Midbrain (tissue), 1 donor: ENCODE measurements at regions not wholly inside any gene's neighbourhood (a gene's known extent, or its start where the extent isn't known, plus 50 kb on each side); places are given as distances from the start of the nearest gene placed in this dataset.

ENCODE experiments used
- DNase-seq: peaks from one replicate; lab custom pipeline; 2025; lab: John Stamatoyannopoulos, UW

DNA sequence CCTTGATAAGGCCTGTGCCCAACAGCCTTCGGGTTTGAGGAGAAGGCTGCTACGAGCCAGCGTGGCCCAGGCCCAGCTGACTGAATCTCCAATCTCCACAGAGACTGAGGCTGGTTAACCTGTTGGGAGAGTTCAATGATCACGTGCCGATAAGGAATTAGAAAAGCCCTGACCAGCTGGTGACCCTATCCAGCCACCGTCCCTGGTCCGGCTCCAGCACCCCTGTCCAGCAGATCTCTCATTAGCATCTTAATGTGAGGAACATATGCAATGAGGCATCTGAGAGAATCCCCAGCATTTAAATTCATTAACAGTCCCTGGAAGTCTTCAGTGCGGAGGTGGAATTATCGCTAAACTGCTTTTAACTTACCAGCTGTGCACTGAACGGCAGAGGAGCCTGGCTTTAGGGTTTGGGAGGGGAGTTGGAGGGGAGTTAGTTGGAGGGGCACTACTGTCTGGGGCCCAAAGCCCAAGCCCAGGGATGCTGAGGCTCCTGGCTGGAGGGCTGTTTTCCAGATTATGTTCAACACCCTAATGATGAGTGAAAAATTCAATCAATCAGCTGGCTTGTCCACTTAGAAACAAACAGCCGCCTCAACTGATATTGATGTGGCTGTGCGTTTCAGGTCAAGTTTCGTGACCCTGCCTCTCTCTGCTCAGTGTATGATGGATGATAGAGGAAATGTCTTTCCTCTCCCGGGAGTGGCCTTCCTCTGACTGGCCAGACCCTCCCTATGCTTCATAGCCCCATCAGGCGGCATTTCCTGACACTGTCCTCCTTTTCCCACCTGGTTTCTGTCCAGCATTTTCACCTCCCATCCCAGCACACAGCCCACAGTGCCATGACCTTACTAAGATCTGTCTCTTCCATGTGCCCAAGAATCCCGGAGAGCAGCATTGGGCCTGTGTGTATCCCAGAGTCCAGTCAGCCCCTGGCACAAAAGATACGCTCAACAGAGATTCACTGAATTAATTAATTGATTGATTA lies 184.5 kb downstream of the CCT6B start:
- DNase-seq: no peak

DNA sequence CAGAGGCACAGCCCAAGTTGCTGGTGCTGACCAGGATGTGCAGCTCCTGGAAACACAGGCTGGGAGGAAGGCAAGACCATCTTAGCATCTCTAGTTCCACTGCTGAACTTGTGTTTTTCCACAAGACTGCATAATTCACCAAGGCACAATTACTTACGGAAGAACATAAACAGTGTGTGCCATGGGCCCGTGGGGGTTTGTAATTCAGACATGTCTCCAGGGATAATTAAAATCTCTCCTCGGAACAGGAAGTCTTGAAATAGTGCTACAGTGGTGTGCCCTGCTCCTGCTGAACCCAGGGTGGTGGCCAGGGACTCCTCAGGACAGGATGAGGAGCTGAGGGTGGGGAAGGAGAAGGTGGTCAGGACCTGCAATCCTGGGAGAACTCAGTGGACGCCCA lies 188.2 kb downstream of the CCT6B start:
- DNase-seq: no peak

DNA sequence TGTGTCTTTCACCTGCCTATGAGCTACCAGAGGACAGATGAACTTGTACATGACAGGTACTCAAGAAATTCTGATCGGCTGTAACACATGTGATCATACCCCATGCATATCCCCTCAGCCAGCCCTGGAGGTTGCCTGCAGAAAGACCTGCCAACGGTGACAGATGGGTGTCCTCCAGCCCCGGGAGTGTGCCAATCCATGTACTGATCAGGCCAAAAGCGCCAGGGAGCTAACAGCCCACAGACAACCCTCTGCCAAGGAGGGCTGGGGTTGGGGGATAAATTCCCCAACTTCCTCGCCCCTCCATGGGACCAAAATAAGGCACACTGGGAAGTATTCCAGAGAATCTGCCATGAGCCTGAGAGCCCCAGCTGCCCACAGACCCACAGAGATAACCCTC lies 189.4 kb downstream of the CCT6B start:
- no peak for DNase-seq

DNA sequence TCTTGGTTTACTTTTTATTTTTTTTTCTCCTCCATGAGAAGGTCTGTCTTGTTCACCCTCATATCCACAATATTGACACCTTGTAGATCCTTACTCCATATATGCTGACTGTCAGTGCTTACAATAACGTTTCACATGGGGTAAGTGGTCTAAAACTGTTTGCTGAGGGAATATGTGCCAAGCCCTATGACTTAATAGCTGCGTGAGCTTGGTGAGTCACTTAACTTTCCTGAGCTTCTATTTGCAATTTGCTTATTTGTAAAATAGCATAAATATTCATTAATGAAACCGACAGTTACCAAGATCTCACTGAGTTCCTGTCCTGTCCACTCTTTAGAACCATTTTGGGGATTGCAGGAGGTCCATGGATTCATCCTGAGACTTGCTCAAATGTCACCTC lies 190.7 kb downstream of the CCT6B start:
- no peak for DNase-seq

DNA sequence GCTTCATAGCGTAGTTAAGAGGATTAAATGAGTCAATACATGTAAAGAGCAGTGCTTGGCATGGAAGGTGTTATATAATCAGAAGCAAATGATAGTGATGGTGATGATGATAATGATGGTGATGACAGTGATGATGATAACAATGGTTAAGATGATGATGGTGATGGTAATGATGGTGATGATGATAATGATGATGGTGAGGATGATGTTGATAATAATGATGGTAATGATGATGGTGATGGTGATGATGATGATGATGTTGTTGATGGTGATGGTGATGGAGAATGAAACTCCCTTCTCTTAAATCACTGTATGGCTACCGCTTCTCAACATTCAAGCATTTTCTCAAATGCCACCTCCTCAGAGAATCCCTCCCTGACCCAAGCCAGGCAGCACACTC lies 190.5 kb downstream of the TMEM132E start:
- DNase-seq: no peak

DNA sequence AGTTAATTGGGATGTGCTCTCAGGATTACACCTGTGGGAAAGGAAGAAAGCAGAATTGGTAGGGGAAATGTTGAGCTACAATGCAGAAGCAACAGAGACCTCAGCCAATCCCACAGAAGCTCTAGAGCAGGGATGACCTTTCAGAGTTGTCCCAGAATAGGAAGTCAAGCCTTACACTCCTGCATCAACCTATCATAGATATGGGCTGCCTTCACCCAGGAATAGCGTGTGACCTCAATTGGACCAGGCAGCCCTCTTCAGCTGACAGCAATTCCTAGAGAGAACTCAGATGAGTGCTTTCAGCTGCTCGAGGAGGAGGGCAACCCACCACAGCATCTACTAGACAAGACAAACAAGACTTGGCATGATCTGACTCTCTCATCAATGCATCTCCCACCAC lies 189.7 kb downstream of the TMEM132E start:
- no peak for DNase-seq

DNA sequence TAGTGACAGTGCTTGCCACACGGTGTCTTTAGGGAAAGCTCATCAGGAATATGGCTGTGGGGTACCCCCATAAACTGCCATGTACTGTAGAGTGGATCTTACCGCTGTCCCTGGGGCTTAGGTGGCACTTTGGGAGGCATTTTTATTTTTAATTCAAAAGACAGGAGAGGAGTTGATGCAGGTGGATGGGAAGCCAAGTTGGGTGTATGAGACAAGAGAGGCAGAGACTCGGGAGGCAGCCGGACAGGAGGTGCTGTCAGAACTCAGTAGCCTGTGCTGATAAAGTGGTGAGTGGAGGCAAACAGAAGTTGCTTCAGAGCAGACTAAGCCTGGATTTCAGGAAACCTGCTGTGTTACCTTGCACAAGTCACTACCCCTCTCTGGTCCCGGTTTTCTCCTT lies 185.9 kb downstream of the TMEM132E start:
- no peak for DNase-seq

DNA sequence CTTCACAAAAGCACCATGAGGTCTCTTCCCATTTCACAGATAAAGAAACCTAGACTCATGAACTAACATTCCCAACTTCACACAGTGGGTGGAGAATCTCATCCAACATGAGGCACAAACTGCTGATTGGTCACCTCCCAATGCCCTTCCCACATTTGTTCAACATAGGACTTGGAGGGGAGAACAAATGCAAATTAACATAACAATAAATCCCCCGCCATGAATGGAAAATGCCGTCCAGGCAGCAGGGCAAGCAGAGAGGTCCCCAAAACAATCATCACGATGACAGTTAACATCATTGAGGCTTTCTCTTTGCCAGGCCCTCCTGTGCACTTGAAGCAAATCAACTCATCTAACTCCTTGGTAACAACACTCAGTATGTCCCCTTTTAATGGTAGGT lies 185.3 kb downstream of the TMEM132E start:
- DNase-seq: no peak

DNA sequence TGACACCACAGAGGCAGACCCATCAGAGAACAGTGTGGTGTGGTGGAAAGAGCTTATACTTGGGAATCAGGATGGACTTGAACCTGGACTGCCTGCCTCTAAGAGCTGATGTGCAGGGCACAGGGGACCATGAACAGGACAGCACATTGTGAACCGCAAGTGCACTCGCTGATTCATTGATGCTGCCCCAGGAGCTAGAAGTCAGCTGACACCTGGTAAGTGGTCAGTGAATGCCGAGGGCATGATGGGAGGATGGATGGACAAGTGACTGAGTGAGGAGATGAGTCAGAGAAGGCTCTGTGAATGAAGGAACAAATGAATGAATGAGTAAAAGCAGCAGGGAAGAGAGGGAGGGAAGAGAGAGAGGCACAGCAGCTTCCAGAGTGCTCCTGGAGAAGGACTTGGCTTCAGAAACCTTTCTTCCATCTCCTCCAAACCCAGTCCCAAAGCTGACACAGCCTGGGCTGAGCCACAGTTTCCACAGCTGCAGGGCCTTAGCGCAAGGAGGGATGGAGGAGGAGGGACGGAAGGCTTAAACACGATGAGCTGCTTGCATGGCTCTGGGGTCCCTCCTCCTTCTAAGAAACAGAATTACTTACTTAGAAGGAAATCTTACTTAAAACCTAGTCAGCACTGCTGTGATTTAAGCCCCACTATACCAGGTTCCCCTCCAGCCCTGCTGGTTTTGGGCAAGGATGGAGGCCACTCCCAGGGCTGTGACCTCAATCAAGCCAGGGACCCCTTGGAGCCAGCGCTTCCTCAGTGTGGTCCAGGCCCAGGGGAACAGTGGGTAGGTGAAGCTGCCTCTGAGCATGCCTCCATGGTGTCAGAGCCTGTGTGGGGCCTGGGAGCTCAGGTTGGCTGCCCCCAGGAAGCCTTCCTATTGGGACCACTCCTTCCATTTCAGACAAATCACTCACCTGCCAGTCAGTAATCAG lies 184.6 kb downstream of the TMEM132E start:
- DNase-seq: no peak

DNA sequence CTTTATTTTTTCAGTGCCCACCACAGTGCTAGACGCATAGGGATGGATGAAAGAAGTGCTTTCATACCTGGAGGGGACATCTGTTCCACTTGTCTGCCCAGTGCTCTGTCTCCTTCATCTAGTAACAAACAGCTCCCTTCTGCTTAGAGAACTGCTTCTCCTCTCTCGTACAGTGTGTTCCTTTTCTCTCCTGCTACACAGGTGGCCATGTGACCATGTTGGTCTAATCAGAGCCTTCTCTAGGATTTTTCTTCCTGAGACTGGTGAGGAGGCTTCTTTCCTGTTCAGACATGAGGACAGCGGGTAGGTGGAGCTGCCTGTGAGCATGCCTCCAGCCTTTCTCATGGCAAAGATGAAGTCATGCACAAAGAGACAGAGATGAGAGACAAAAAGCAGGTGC lies 182.7 kb downstream of the TMEM132E start:
- DNase-seq: no peak

DNA sequence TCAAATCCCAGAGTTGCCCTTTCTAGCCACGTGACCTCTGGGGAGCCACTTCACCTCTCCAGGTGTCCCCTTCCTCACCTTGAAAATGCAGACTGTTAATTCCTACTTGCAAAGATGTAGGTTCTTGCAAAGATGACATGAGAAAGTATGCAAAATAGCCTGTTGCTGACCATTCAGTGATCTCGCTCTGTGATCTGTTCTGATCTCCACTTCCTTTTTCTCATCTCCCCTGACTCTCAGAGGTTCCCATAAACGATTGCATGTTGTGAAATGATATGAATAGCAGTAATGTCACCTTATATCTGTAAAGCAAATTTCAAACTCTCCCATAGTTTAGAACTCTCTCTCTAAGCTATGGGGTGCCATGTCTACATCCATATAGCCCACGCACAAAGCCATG lies 182.3 kb downstream of the TMEM132E start:
- no peak for DNase-seq

DNA sequence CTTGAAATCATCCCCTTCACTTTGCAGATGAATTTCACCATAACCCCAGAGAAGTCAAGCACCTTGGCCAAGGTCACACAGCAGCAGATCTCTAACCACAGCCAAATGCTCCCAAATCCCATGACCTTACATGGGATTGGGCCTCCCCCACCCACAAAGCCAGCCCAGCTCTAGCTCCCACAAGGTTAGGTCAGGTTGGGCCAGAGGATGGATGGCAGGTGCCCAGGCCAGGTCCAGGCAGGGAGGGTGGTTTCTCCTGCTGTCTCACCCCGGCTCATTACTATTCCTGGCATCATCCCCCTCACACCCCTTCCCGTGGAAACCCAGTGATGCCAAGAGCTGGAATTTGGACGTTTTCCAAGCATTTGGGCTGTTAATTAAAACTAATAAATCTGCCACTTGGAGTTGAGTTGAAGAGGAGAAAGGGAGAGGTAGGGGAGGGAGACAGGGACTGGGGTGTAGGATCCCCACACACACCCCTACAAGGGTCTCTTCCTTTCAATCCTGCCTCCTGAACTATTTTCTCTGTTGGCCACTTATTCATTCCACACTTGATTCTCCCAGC lies 181.6 kb downstream of the TMEM132E start:
- no peak for DNase-seq

DNA sequence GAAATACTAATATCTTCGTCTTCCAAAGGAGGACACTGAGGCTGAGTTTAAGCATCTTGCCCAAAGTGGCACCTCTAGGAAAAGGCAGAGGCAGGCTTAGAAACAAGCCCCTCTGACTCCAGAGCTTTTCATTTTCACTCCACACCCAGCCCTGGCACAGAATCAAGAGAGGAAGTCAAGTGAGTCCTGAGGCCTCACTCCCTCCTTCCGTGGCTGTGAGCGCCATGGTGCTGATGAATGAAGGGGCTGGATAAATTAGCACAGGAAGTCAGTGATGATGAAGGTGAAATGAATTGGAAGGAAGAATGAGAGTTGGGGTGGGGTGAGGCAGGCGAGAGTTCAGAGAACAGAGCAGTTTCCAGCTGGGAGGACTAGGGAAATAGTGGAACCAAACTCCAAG lies 179.3 kb downstream of the TMEM132E start:
- no peak for DNase-seq

DNA sequence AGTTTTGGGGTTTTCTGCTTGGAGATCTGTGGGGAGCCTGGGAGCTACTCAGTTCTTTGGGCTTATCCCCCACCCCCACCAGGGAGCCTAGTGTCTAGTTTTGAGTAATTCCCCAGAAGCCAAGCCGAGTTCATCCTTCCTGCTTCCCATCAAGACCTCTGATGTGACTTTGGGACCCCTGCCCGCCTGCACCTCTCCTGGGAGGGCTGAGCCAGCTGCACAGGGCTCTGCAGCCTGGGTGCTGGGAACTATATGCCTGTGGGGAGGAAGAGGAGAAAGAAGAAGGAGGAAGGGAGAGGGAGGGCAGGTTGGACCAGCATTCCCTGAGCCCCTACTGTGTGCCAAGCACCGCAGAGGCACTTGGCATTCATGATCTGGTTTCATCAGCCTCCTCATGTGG lies 178.9 kb downstream of the TMEM132E start:
- DNase-seq: no peak

DNA sequence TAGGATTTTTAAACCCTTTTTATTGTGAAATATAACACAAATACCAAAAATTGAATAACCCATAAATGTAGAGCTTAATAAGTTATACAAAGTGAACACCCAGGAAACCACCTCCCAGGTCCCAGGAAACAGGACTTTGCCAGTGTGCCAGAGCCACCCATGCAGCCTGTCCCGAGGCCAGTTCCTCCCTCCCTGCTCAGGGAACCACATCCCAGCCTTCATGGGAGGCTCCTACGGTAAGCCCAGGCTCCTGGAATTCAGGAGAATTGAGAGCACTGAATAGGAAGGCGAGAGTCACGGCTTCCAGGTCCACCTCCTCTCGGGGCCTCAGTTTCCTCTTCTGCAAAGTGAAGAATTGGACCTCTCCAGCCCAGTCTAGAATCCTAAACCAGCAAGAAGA lies 178.2 kb downstream of the TMEM132E start:
- no peak for DNase-seq

DNA sequence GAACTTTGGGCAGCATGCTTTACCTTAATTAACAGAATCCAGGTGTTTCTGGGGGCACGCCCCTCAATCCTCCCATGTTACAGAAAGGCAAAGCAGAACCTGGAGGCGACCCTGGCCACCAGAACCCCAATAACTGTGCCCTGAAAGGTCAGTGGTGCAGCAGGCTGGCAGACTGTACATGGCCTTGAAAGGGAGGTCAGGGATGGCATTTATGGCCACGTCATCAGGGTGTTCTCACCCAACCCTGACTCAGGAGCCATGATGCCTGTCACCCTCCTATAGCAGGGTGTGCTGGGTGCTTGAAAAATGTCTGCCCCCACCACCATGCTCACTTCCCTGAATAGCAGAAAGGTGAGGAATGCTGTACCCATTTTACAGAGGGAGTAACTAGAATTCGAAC lies 177.7 kb downstream of the TMEM132E start:
- no peak for DNase-seq

DNA sequence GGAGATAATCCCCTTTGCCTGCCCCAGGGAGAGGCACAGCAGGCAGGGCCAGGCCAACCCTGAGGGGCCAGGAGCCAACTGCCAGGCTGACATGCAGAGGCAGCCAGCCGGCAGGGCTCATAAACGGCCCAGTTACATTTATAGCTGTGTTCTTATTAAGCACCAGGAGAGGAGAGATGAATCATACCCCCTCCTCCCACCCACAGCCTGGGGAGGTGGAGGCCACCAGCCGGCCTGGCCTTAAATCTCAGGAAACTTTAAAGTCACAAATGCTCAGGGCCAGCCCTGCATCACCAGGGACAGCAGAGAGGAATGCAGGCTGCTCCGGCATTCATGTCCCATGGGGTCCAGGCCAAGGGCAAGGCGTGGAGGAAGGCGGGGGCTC lies 177.2 kb downstream of the TMEM132E start:
- no peak for DNase-seq

DNA sequence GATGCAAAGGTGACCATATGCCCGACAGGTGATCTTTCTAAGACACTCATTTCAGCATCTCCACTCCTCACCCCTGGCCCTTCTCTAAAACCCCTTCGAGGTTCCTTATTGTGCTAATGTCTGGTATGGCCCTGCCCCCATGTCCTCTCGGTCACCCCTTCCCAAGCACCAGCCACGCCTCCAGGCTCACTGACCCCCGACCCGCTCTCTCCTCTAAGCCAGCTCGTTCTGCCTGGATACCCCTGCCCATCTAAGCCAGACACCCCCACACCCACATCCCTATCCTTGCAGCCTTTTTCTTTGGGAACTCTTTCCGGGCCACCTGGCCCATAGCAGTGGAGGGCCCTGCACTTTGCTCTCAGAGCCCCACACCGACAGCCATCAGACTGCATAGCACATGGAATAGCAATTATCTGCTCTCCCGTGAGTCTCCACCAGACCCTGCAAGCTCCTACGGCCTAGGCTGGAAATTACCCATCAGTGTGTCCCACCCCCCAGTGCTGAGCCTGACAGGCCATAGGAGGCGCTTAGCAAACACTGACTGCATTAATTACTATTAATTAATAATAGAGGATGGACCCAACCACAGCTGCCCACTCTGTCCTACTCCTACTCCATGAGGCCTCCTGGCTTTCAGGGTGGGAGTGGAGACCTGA lies 176.7 kb downstream of the TMEM132E start:
- DNase-seq: no peak

DNA sequence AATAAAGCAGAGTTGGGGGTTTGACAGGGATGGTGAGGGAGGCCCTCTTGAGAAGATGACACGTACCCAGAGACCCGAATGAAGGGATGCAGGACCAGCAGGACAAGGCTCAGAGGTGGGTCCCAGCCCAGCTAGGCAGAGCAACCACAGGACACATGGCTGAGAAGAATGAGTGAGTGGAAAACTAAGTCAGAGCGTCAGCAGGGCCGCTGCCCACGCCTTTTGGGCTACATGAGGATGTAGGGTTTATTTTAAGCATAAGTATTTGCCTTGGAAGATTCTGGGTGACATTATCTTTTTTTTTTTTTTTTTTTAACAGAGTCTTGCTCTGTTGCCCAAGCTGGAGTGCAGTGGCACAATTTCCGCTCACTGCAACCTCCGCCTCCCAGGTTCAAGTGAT lies 176.0 kb downstream of the TMEM132E start:
- no peak for DNase-seq

DNA sequence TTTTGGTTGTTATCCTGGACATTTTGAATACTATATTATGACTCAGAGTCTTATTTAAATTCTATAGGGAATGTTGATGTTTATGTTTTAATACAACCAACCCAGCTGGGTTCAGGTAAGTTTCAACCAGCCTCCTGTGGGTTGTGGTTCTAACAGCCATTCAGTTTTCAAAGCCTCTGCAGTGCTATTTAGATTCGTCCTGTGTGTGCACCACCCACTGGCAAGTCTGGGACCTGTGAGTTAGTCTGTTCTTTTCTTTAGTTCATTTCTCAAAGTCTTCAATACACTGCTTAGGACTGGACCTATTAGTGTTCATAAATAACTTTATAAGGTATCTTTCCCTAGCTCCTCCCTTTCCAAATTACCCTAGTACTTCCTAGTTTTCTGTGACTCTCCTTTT lies 170.6 kb downstream of the TMEM132E start:
- DNase-seq: no peak

DNA sequence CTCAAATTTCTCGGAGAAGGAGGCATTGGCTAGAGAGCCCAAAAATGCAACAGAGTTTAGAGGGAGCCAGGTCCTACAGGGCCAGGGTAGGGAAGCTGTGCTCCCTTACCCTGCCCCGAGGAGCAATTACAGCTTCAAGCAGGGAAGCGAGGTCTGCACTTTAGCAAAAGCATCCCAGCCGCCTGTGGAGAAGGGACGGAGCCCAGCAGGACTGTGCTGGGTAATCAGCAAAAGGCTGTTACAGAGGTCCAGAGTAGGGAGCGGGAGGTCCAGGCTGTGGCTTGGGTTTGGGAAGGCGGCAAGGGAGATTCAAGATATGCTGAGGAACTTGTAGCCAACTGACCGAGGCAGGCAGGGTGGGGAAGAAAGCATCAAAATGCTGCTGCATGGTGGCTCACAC lies 162.6 kb downstream of the TMEM132E start:
- DNase-seq: no peak
